Ishikawa (cell line): ENCODE measurements at regions not wholly inside any gene's neighbourhood (a gene's known extent, or its start where the extent isn't known, plus 50 kb on each side); places are given as distances from the start of the nearest gene placed in this dataset.

Experiments used
- CEBPB ChIP-seq: IDR thresholded peaks from 2 replicates; pipeline ENCODE4 v1.6.1; 2012
- CREB1 ChIP-seq: IDR thresholded peaks from 2 replicates; pipeline ENCODE4 v1.6.1; 2012; ENCODE audit warnings: low read depth
- EGR1 ChIP-seq: IDR thresholded peaks from 2 replicates; pipeline ENCODE4 v1.6.1; 2012
- EP300 ChIP-seq: IDR thresholded peaks from 2 replicates; pipeline ENCODE4 v1.6.1; 2012; ENCODE audit warnings: borderline replicate concordance
- FOXM1 ChIP-seq: IDR thresholded peaks from 2 replicates; pipeline ENCODE4 v1.6.1; 2012; ENCODE audit warnings: low read depth, borderline replicate concordance
- NFIC ChIP-seq: IDR thresholded peaks from 2 replicates; pipeline ENCODE4 v1.6.1; 2012
- RAD21 ChIP-seq: IDR thresholded peaks from 2 replicates; pipeline ENCODE4 v1.6.1; 2012; ENCODE audit warnings: low read depth
- TAF1 ChIP-seq: IDR thresholded peaks from 2 replicates; pipeline ENCODE4 v1.6.1; 2012; ENCODE audit warnings: low read depth, mild to moderate bottlenecking
- TCF12 ChIP-seq: IDR thresholded peaks from 2 replicates; pipeline ENCODE4 v1.6.1; 2012; ENCODE audit warnings: low read depth
- TEAD4 ChIP-seq: IDR thresholded peaks from 2 replicates; pipeline ENCODE4 v1.6.1; 2012
- YY1 ChIP-seq: IDR thresholded peaks from 2 replicates; pipeline ENCODE4 v1.6.1; 2012; ENCODE audit warnings: low read depth
- ZBTB7A ChIP-seq: IDR thresholded peaks from 2 replicates; pipeline ENCODE4 v1.6.1; 2012; ENCODE audit warnings: low read depth
- TF ChIP-seq, protein P1 (sequence below): IDR thresholded peaks from 2 replicates; pipeline ENCODE4 v1.6.1; 2012
- TF ChIP-seq, protein P2 (sequence below): IDR thresholded peaks from 2 replicates; pipeline ENCODE4 v1.6.1; 2012
- TF ChIP-seq, protein P3 (sequence below): IDR thresholded peaks from 2 replicates; pipeline ENCODE4 v1.6.1; 2012; ENCODE audit warnings: low read depth, mild to moderate bottlenecking

- TF ChIP-seq RAD21 (no peak), CEBPB (no peak), CREB1 (no peak), TEAD4 (no peak), NFIC (no peak), TCF12 (no peak), FOXM1 (no peak), ZBTB7A (no peak), EP300 (no peak), TAF1 (no peak), EGR1 (no peak), YY1 (no peak)
- TF ChIP-seq, protein P1, sequence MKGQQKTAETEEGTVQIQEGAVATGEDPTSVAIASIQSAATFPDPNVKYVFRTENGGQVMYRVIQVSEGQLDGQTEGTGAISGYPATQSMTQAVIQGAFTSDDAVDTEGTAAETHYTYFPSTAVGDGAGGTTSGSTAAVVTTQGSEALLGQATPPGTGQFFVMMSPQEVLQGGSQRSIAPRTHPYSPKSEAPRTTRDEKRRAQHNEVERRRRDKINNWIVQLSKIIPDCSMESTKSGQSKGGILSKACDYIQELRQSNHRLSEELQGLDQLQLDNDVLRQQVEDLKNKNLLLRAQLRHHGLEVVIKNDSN, result no peak
- TF ChIP-seq, protein P2, sequence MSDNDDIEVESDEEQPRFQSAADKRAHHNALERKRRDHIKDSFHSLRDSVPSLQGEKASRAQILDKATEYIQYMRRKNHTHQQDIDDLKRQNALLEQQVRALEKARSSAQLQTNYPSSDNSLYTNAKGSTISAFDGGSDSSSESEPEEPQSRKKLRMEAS, result no peak
- TF ChIP-seq, protein P3, sequence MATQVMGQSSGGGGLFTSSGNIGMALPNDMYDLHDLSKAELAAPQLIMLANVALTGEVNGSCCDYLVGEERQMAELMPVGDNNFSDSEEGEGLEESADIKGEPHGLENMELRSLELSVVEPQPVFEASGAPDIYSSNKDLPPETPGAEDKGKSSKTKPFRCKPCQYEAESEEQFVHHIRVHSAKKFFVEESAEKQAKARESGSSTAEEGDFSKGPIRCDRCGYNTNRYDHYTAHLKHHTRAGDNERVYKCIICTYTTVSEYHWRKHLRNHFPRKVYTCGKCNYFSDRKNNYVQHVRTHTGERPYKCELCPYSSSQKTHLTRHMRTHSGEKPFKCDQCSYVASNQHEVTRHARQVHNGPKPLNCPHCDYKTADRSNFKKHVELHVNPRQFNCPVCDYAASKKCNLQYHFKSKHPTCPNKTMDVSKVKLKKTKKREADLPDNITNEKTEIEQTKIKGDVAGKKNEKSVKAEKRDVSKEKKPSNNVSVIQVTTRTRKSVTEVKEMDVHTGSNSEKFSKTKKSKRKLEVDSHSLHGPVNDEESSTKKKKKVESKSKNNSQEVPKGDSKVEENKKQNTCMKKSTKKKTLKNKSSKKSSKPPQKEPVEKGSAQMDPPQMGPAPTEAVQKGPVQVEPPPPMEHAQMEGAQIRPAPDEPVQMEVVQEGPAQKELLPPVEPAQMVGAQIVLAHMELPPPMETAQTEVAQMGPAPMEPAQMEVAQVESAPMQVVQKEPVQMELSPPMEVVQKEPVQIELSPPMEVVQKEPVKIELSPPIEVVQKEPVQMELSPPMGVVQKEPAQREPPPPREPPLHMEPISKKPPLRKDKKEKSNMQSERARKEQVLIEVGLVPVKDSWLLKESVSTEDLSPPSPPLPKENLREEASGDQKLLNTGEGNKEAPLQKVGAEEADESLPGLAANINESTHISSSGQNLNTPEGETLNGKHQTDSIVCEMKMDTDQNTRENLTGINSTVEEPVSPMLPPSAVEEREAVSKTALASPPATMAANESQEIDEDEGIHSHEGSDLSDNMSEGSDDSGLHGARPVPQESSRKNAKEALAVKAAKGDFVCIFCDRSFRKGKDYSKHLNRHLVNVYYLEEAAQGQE, result no peak
Measured at GRCh38 chr5:2897276-2897961, 145.9 kb upstream of the IRX2 start.

DNA sequence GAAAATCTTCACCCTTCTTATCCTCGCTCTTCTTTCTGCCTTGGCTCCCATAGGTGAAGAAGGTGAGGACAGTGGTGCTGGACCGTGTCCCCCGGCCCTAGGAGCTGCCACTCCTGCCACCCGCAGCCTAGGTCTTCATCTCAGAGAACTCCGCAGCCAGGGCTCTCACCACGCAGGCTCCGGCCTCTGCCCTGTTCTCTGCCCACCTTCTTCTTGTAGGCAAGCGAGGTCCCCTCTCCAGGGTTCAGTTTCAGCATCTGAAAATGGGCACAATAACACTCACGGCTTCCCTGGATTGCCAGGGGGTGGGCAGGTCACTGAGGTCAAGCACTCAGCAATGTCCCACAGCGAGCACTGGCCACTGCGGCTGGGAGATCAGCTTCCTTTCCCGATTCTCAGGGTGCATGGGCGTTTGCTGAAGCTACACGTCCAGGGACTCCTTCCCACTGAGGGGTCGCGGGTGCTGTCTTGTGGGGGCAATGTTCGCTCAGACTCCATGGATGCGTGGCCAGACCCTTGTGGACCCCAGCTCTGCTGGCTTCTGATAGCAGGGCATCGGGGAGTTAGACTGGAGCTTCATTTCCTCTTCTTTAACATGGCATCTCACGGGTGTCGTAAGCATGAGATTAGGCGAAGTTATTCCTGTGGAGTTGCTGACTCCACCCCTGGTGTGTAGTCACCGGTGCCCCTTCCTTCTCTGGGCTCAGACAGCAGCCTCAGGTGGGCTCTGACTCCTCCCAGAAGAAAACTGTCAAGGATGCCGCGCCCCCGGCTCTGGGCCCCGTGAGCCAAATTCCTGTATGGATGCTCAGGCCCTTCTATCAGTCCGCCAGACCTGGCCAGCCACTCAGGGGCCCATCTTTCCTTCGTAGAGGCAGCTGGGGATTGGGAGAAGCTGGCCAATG is 145.1 kb upstream of the IRX2 start:
- TF ChIP-seq TAF1 (no peak), YY1 (no peak), CREB1 (no peak), NFIC (no peak), TCF12 (no peak), EP300 (no peak), CEBPB (no peak), TEAD4 (no peak), RAD21 (no peak), FOXM1 (no peak)
- TF ChIP-seq, protein P1, result no peak
- TF ChIP-seq, protein P3, result no peak

DNA sequence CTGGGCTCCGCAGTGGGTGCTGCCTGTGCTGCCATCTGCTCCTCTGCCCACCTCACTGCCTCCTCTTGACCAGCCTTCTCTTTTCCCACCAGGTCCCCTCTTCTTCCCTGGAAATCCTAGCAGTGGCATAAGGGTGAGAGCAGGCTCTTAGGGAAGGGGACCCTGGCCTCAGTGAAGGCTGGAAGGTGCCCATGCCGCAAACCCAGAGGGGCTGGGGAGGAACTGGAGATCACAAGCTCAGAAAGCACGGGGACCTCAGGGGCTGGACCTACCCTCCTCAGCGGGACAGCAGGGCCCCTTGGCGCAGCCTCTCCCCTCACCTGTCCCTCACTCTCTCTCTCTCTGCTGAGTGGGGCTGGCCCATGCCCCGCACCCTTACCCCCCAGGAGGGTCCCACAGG is 144.4 kb upstream of the IRX2 start:
- TF ChIP-seq RAD21, result no peak
- no peak for TF ChIP-seq ZBTB7A
- no peak for TF ChIP-seq TAF1
- no peak for TF ChIP-seq YY1
- TF ChIP-seq, protein P2, result no peak
- TF ChIP-seq, protein P1, result no peak

GRCh38 chr5:2895196-2895595 is 143.7 kb upstream of the IRX2 start:
- TF ChIP-seq EGR1 (no peak), TCF12 (no peak), NFIC (no peak), RAD21 (no peak), CREB1 (no peak), TAF1 (no peak), ZBTB7A (no peak), TEAD4 (no peak)
- TF ChIP-seq, protein P2, result no peak
- TF ChIP-seq, protein P3, result no peak
- TF ChIP-seq, protein P1, result no peak
